NCI-H345 (cell line): ENCODE measurements at regions not wholly inside any gene's neighbourhood (a gene's known extent, or its start where the extent isn't known, plus 50 kb on each side); places are given as distances from the start of the nearest gene placed in this dataset.
"Not testable (repeated sequence)": the region's sequence is repeated elsewhere in the genome, so short reads cannot be mapped to it uniquely, and the experiment has no call there.

Source experiments
- DNase-seq: peaks from one replicate; lab custom pipeline; 2025; lab: John Stamatoyannopoulos, UW

DNA sequence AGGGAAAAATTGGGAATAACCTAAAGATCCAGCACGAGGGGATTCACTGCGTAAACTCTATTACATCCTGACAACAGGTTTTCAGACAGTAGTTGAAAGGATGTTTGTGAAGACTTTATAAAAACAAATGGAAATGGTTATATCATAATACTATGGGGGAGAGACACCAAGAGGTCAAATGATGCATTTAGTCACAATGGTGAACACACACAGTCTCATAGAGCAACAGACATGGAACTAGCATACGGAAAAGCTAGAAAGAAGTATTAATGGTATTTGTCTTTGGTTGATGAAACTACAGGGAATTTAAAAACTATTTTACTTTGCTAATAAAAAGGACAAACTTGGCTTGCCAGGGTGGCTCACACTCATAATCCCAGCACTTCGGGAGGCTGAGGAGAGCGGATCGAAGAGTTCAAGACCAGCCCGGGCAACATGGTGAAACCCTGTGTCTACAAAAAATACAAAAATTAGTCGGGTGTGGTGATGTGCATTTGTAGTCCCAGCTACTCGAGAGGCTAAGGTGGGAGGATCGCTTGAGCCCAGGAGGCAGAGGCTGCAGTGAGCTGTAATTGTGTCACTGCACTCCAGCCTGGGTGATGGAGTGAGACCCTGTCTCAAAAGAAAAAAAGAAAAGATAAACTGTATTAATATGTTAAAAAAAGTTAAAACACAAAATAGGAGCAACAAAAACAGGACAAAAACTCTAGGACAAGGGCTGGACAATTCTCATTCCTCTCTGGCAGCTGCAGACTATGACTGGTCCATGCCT, 94.8 kb downstream of the MYCN start:
- no peak for DNase-seq

- DNase-seq, result no peak
Observed at GRCh38 chr2:16034151-16034974, 94.0 kb downstream of the MYCN start.

- DNase-seq, result no peak
Observed at GRCh38 chr2:16033032-16033293, 92.6 kb downstream of the MYCN start.

- DNase-seq, result no peak
Observed at GRCh38 chr2:16032282-16033031, 92.1 kb downstream of the MYCN start.

DNA sequence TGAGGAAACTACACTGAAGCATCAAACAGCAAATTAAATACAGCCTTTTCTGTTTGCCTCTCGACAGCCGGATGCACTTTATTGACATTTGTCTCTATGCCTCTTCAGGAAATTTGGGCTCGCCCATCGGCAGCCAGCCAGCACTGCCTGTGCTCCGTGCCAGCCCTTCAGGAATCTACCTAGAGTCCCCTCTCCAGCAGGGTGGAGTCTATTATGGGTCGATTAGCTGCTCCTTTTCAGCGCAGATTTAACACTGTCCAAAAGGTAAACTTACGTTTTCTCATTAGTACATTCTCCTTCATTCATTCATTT, 91.5 kb downstream of the MYCN start:
- peak; percentile 94 for DNase-seq

- peak; percentile 79 for DNase-seq
Observed at GRCh38 chr2:16031058-16031847, 90.9 kb downstream of the MYCN start.

DNA sequence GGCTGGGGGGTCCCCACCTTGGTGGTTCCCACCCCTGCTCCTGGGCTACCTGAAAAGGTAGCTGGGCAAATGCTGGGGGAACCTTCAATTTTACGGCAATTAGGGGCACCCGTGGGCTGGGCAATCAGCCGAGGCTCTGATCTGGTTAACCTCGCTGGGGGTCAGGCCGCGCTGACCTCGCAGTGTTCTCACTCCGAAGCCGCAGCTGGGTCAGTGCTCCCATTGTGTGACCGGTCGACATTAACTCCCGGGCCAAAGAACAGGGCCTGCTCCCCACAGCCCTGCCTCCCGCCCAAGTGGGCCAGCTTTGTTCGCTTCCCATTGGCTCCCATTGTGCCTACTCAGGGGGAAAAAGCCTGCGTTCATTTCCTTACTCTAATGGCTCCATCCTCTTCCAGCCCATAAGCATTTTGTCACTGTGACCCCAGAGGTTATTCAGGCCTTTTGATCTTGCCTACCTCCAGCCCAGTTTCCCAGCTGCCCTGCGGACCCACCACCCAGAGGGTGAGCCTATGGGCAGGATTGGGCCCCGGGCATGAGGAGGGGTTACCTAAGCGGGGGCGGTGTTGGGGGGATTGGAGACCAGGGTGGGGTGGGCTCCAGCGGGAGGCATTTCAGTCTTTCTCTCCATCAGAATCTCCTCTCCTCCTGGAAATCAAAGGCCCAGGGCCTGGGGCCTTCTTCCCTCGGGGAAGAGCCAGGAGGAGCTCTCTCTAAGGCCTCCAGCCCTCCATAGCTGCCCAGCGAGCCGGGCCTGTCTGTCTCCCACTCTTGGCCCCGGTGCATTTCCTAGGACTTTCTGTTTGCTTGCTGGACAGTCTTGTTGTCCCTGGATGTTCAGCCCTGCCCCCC, 90.1 kb downstream of the MYCN start:
- no peak for DNase-seq

DNA sequence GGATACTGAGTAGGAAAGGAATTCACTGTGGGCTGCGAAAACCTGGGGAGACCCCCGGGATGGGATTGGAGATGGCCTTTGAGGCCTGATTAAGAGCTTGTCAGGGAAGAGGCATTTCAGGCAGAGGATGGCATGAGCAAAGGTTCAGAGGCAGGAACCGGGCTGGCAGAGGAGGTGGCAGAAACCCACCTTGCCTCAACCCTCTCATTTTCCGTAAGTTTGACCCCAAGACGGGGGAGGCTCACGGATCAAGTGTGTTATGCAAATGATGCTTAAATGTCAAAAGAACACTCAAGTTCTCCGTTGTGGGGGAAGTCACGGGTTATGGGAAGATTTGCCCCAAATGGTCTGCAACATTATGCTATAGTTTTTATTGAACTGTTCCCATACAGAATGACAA, 88.3 kb downstream of the MYCN start:
- no peak for DNase-seq

- no peak for DNase-seq
Observed at GRCh38 chr2:16026816-16027501, 86.6 kb downstream of the MYCN start.

GRCh38 chr2:16025876-16026640, 85.7 kb downstream of the MYCN start:
- no peak for DNase-seq

DNA sequence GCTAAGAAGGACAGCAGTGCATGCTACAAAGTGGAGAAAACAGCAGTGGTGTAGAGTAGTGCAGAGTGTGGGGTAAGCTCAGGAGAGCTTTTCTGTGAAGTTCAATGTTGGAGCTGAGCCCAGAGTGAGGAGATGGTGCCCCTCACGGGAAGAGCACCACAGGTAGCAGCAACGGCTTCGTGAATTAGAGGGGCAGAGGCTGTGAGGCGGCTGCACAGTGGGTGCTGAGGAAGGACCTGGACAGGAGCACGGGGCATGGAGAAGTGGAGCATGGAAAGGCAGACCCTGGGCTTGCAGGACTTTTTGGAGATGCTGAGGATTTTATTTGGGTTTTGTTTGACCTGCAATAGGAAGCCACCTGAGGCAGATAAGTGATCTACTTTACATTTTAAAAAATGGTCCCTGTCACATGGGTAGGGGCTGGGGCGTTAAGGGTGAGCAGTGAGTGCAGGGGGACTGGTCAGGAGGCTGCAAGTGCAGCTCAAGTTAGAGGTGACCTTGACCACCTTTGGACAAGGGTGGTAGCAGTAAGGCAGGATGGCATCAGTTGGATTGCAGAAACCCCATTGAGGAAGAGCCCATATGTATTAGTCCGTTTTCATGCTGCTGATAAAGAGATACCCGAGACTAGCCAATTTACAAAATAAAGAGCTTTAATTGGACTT, 85.0 kb downstream of the MYCN start:
- DNase-seq, result no peak

- DNase-seq, result not testable (repeated sequence)
Observed at GRCh38 chr2:16024628-16025027, 84.3 kb downstream of the MYCN start.

GRCh38 chr2:16023506-16024360, 83.4 kb downstream of the MYCN start:
- no peak for DNase-seq

DNA sequence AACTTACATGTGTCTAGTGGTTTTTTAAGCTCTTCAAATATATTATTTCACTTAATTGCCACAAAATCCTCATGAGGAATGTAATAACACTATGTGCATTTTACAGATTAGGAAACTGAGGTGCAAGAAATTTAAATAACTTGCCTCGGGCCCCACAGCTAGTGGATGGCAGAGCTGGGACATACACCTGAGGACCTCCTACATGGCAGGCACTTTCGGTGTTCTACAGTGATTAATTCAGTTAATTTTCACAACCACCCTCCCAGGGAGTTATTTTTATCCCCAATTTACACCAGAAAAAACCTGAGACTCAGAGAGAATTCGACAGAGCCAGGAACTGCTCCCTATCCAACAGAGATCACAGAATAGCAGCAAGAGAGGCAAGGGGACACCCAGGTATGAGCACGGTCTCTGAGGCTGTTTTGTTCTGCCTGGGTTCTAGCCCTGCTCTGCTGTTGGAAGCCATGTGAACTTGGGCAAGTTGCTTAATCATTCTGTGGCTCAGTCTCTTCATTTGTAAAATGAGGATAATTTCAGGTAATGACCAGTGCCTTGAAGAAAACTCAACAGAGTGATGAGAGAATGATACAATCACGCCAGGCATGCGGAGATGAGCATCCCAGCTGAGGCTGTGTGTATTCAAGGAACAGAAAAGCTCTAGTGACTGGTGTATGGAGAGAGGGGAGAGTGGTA, 82.3 kb downstream of the MYCN start:
- DNase-seq, result no peak

- DNase-seq, result no peak
Observed at GRCh38 chr2:16021611-16022363, 81.4 kb downstream of the MYCN start.

GRCh38 chr2:16020389-16021008, 80.1 kb downstream of the MYCN start:
- no peak for DNase-seq
